Fibroblast of villous mesenchyme (primary cell): ENCODE measurements at regions not wholly inside any gene's neighbourhood (a gene's known extent, or its start where the extent isn't known, plus 50 kb on each side); places are given as distances from the start of the nearest gene placed in this dataset.

Experiments used
- DNase-seq: peaks from one replicate; pipeline ENCODE4 v3.0.0-alpha.2; 2010; ENCODE audit warnings: low read depth
- H3K4me3 ChIP-seq: 2 replicates; pipeline ENCODE4 v1.5.1; 2011; ENCODE audit warnings: low read depth, mild to moderate bottlenecking, low read length
- TF ChIP-seq, protein P1 (sequence below): IDR thresholded peaks from 2 replicates; pipeline ENCODE4 v1.5.1; 2012; ENCODE audit warnings: low read depth, mild to moderate bottlenecking, low read length; ENCODE audit not compliant: insufficient read depth

DNA sequence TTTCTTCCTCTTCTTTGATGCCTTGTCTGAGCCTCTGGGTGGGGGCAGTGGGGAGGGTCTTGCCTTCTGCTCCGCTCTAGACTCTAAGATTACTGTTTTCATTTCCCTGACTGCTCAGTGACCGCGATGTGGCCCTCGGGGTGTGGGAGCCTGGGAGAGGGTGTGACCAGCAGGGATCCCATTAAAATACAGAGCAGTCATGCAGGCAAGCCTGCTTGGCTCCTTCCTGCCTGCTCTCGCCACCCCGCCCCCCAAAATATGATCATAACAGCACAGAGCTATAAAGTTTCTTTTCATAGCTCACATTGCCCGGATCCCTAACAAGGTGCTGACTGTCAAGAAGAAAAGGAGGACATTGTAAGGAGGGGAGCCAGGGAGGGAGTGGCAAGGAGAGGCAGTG is 332.9 kb downstream of the RAB28 start:
- DNase-seq: no peak
- no peak overlapping the region for H3K4me3 ChIP-seq
- TF ChIP-seq, protein P1, sequence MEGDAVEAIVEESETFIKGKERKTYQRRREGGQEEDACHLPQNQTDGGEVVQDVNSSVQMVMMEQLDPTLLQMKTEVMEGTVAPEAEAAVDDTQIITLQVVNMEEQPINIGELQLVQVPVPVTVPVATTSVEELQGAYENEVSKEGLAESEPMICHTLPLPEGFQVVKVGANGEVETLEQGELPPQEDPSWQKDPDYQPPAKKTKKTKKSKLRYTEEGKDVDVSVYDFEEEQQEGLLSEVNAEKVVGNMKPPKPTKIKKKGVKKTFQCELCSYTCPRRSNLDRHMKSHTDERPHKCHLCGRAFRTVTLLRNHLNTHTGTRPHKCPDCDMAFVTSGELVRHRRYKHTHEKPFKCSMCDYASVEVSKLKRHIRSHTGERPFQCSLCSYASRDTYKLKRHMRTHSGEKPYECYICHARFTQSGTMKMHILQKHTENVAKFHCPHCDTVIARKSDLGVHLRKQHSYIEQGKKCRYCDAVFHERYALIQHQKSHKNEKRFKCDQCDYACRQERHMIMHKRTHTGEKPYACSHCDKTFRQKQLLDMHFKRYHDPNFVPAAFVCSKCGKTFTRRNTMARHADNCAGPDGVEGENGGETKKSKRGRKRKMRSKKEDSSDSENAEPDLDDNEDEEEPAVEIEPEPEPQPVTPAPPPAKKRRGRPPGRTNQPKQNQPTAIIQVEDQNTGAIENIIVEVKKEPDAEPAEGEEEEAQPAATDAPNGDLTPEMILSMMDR: no peak

DNA sequence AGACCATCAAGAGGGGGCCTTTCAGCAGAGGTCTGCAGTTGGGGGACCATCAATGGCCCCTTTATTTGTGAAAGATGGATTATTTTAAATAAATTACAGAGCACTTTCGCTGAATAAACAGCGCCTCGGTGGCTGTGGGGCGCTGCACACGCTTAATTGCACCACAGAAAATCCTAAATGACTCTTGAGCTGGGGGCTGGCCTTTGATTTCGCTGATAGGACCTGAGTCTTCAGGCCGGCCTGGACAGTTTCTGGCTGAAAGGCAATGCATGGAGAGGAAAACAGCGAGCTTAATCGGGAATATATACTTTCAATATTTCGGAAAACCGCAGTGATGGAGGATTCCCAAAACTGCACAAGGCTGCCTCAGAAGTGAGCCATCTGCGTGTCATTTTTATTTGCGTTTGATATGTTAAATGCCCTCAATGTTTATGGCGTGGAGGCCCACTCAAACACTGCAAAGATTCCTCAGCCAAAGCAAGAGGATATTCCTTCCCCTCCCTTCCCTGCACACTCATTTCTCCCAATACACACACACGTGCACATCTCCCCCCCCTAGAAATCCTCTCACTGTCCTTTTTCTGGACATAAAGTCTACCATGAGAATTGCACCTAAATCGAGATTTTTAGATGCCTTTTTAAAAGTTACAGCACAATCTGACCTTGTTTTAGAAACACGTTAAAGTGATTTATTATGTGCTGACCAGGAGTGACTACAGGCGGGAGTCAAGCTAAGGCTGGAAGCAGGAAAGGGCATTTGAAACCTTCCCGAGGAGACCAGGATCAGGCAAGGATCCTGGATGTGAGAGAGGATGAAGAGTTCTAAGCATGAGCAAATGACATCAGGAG is 340.7 kb downstream of the RAB28 start:
- H3K4me3 ChIP-seq: no peak overlapping the region
- TF ChIP-seq, protein P1: no peak
- peak; percentile 30 for DNase-seq

DNA sequence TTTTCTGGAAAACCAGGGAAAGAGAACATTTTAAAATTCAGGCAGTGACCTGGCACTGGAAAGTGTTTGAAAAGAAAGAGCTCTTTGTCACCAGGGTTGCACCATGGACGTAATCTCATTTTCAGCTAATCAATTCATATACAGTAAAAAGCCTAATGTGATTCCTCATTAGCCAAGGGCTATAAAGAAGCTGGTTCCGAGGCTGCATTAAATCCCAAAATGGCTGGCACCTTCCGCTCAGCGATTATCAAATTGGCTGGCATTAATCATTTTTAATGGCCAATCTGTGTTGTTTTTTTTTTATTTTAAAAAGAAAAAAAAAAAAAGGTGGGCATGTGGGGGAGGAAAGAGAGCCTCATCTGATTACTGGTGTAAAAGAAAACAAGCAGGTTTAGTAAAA is 341.4 kb downstream of the RAB28 start:
- DNase-seq: no peak
- H3K4me3 ChIP-seq: no peak overlapping the region
- TF ChIP-seq, protein P1: no peak

DNA sequence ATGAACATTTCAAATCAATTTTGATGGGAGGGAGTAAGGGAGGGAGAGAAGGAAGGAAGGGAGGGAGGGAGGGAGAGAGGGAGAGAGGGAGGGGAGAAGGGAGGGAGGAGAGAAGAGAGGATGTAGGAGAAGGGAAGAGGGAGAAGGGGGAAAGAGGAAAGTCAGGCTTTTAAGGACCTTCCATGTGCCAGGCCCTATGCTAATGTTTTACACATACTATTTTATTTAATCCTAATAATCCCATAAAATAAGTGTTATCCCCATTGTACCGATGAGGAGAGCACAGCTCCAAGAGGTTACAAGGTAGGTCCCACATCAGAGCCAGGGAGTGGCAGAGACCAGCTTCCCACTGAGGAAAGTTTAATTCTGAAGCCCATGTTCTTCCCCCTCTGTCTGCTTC is 341.9 kb downstream of the RAB28 start:
- H3K4me3 ChIP-seq: no peak overlapping the region
- DNase-seq: no peak
- TF ChIP-seq, protein P1: no peak

DNA sequence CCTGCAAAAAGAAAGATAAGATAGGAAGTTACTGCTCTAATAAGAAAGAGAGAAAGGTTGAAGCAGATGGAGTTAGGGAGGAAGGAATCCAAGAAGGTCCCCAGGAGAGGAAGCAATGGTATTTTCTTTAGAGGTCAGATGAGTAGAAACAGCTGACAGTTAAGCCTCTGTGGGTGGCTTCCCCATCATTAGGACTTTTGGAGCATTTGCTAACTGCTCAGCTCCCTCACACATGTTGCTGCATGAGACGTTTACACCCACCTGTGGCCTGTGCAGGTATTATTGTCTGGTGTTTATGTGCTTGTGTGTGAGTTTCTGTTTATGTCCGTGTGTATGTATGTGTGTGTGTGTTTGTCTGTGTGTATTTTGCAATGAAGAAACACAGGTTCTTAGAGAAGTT is 346.8 kb downstream of the RAB28 start:
- no peak for DNase-seq
- no peak overlapping the region for H3K4me3 ChIP-seq
- TF ChIP-seq, protein P1: no peak

DNA sequence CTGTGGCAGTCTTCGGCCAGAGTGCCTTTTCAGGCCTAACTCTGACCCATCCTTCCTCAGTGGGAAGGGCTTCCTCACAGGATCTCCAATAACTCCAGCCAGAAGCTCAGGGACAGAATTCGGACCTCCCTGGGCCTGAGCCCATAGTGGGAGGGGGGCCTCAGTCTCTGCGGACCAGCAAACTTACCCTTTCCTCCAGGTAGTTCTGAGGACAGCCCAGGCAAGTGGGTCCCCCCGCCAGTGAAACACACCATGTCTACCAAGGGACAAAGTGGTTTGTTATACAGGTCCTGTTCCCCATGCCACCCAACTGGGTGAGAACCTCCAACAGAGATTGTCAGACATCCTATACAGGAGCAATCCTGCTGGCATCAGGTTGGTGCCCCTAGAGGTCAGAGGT is 350.4 kb downstream of the RAB28 start:
- no peak overlapping the region for H3K4me3 ChIP-seq
- no peak for DNase-seq
- TF ChIP-seq, protein P1: no peak

DNA sequence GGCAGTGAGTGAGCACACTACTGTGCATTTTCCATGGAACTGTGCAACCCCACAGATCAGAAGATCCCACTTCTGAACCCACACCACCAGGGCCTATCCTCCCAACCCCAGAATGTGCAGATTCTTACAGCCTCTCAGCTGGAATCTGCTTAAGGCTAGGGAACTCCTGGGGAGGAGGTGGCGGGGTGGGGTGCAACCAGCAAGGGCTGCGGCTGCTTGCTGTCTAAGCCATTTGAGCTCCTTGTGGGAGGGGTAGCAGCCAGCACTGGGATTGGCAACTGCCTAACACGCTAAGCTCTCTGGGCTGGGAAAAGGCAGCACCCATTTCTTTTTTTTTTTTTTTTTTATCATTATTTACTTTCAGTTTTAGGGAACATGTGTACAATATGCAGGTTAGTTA is 353.3 kb downstream of the RAB28 start:
- TF ChIP-seq, protein P1: no peak
- no peak overlapping the region for H3K4me3 ChIP-seq
- no peak for DNase-seq
